Left ventricle myocardium inferior (tissue), 1 donor: ENCODE measurements at regions not wholly inside any gene's neighbourhood (a gene's known extent, or its start where the extent isn't known, plus 50 kb on each side); places are given as distances from the start of the nearest gene placed in this dataset.

Experiments
- DNase-seq: peaks from one replicate; pipeline ENCODE4 v3.0.0-alpha.2; 2020
- H3K27ac ChIP-seq: fragments of 200-600 bp; replicated peaks from 2 replicates; pipeline ENCODE4 v1.8.0; 2021
- H3K27me3 ChIP-seq: fragments of 200-600 bp; 2 replicates; pipeline ENCODE4 v1.8.0; 2021; ENCODE audit warnings: low read depth
- H3K36me3 ChIP-seq: fragments of 200-600 bp; 2 replicates; pipeline ENCODE4 v1.8.0; 2021
- H3K4me1 ChIP-seq: fragments of 200-600 bp; 2 replicates; pipeline ENCODE4 v1.8.0; 2021
- H3K4me3 ChIP-seq: fragments of 200-600 bp; 2 replicates; pipeline ENCODE4 v1.8.0; 2021; ENCODE audit warnings: mild to moderate bottlenecking, moderate library complexity
- H3K9me3 ChIP-seq: fragments of 200-600 bp; replicated peaks from 2 replicates; pipeline ENCODE4 v1.8.0; 2021
- intact Hi-C: fragments of 100-400 bp; cut with micrococcal nuclease; formaldehyde crosslinking; loops from one replicate; pipeline ENCODE4 v1.11.0; 2022
- TF ChIP-seq, protein P1 (sequence below): fragments of 200-600 bp; IDR thresholded peaks from 2 replicates; pipeline ENCODE4 v1.8.0; 2021; ENCODE audit warnings: antibody characterized with exemption, mild to moderate bottlenecking, borderline replicate concordance
- donor health status: DM: no; HTN: yes; CAD: no; lungs with severe emphysema.

DNA sequence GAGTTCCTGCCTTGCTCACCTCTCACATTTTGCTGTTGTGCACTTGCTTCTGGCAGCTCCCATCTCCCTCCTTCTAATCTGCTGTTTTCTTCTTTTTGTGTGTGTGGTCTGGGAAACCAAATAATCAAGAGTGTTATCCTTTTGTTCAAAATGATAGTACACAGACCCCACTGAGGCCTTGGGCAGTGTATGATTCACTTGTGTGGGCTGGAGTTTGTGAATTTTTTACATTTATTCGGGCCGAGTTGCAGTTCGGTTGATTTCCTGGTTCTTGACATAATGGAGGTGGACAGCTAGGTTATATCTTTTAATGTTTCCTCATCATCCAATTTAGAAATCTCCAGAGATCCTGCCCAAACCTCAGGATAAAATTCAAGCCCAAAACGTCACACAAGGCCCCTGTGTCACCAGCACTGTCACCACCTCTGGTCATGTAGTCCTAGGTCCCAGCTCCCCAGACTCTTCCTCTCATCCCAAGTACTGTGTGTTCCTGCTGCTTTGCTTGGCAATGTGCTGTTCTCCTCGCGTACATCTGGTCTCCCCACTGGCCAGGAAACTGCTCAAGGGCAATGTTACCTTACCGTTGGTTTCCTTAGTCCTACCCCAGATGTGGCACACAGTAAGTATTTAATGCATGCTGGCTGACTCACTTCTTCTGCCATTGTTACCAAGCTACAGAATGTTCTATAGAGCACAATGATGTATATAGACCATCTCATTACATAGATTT is 55.7 kb upstream of the PHACTR2 start:
- TF ChIP-seq, protein P1, sequence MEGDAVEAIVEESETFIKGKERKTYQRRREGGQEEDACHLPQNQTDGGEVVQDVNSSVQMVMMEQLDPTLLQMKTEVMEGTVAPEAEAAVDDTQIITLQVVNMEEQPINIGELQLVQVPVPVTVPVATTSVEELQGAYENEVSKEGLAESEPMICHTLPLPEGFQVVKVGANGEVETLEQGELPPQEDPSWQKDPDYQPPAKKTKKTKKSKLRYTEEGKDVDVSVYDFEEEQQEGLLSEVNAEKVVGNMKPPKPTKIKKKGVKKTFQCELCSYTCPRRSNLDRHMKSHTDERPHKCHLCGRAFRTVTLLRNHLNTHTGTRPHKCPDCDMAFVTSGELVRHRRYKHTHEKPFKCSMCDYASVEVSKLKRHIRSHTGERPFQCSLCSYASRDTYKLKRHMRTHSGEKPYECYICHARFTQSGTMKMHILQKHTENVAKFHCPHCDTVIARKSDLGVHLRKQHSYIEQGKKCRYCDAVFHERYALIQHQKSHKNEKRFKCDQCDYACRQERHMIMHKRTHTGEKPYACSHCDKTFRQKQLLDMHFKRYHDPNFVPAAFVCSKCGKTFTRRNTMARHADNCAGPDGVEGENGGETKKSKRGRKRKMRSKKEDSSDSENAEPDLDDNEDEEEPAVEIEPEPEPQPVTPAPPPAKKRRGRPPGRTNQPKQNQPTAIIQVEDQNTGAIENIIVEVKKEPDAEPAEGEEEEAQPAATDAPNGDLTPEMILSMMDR = no peak
- Histone ChIP-seq H3K27me3 (no peaks in the 10 kb centered on the region), H3K27ac (no peak overlapping the region), H3K4me1 (no peaks in the 10 kb centered on the region), H3K9me3 (no peaks in the 10 kb centered on the region), H3K4me3 (no peak overlapping the region), H3K36me3 (no peaks in the 10 kb centered on the region)
- DNase-seq = no peak
- intact Hi-C loops = no loop called here

DNA sequence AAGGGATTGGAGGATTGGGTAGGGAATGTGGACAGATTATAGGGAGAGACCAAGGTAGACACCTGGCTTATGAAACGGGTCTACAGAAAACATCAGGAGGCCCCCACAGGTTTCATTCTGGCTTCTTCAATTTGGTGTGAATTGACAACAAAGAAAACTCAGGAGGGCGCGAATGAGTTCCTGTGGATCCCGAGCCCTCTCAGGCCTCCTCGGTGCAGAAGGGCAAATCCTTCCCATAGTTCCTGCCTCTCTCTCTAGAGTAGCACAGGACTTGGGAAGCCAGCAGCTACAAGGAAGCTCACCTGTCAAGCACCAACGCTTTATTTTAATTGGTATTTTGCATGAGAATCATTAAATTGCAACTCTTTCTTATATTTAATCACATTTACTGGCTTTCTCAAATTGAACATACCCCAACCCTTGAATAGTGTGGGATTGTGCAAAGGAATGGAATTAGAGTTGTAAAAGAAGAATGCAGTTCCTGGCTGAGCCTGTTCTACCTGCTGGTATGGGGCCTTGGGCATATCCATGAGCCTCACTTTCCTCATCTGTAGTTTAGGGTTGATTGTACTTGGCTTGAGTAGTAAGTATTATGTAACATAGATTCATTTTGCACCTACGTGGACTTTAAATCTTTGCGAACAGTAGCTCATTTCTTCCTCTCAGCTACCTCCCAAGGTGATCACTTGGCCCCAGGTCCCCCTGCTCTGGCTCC is 56.4 kb upstream of the PHACTR2 start:
- Histone ChIP-seq H3K27ac (no peak overlapping the region), H3K36me3 (no peaks in the 10 kb centered on the region), H3K4me1 (no peaks in the 10 kb centered on the region), H3K4me3 (no peak overlapping the region), H3K9me3 (no peaks in the 10 kb centered on the region), H3K27me3 (no peaks in the 10 kb centered on the region)
- no peak for DNase-seq
- TF ChIP-seq, protein P1 = no peak
- intact Hi-C loops = no loop called here

DNA sequence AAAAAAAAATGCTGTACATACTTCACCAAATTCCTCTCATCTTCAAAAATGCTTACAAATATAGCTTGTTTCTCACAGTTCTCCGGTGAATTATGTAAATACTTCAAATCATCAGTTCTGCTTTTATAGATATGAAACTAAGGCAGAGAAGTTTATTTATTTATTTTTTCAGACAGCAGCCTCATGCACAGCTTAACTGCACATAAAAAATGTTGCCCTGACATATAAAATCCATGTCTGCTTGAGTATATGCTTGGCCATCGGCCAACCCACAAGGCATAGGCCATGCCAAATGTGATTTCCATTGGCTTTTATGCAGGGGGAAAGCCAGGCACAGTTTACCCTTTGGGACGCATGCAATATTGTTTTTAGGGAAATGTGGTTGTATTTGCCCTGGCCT is 57.3 kb upstream of the PHACTR2 start:
- no peak overlapping the region for H3K27ac ChIP-seq
- no peaks in the 10 kb centered on the region for H3K4me1 ChIP-seq
- TF ChIP-seq, protein P1 = no peak
- intact Hi-C loops = no loop called here
- DNase-seq = no peak
- no peaks in the 10 kb centered on the region for H3K36me3 ChIP-seq
- H3K27me3 ChIP-seq = no peaks in the 10 kb centered on the region
- H3K9me3 ChIP-seq = no peaks in the 10 kb centered on the region
- H3K4me3 ChIP-seq = no peak overlapping the region

DNA sequence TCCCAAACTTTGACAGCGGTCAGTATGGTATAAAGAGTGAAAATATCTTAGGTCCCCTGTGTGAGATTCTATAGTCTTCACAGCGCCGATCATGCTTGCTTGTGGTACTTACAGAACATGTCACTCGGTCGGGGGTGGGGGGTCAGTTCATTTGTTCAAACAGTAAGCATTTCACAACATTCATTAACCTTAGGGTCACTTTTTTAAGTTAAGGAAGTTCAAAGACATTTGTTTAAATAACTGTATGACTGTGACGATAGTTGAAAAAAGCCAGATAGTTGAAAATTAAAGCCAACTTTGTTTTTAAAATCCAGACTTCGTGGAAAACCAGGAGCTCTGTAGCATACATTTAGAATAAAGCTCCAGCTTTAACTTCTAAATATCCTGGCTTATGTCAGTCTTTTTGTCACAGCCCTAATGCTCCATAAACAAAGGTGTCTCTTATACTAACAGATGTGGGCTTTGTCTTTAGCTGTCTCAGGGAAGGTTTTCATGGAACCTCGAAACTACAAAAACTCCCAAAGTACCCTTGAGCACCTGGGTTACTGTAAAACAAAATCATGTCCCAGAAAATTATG is 57.9 kb upstream of the PHACTR2 start:
- H3K4me1 ChIP-seq = no peaks in the 10 kb centered on the region
- H3K27me3 ChIP-seq = no peaks in the 10 kb centered on the region
- H3K9me3 ChIP-seq = no peaks in the 10 kb centered on the region
- no peaks in the 10 kb centered on the region for H3K36me3 ChIP-seq
- TF ChIP-seq, protein P1 = no peak
- H3K4me3 ChIP-seq = no peak overlapping the region
- no peak for DNase-seq
- intact Hi-C loops = no loop called here
- H3K27ac ChIP-seq = no peak overlapping the region

DNA sequence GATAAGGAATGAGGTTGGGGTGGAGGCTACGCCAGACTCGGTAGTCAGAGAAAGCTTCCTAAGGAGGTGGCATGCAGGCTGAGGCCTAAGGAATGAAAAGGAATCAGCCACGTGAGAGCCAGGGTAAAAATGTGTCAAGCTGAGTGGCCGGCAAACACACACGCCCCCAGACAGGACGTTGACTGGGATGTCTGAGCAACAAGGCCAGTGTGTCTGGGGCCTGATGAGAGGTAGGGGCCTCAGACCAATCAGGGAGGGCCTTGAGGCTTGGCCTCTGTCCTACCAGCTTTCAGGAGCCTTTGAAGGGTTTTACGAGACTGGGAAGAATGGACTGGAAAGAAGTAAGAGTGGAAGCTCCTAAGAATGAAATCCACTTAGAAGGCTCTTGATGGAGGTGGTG is 61.0 kb upstream of the PHACTR2 start:
- DNase-seq = no peak
- intact Hi-C loops = no loop called here
- H3K4me1 ChIP-seq = peaks cover 8% of the 10 kb centered on the region

More for the DNA sequence above, 61.0 kb upstream of the PHACTR2 start:
- no peaks in the 10 kb centered on the region for H3K9me3 ChIP-seq
- no peaks in the 10 kb centered on the region for H3K36me3 ChIP-seq
- TF ChIP-seq, protein P1 = no peak
- H3K27ac ChIP-seq = no peak overlapping the region
- H3K4me3 ChIP-seq = no peak overlapping the region
- H3K27me3 ChIP-seq = no peaks in the 10 kb centered on the region
